22Rv1 (cell line): ENCODE measurements at regions not wholly inside any gene's neighbourhood (a gene's known extent, or its start where the extent isn't known, plus 50 kb on each side); places are given as distances from the start of the nearest gene placed in this dataset.

ENCODE experiments used
- H3K27ac ChIP-seq: fragments of 450-650 bp; 2 replicates; pipeline ENCODE4 v1.5.1; 2017
- ZFX ChIP-seq: fragments of 450-650 bp; IDR thresholded peaks from 2 replicates; pipeline ENCODE4 v1.6.1; 2017; ENCODE audit warnings: antibody characterized with exemption, borderline replicate concordance
- TF ChIP-seq, protein P1 (sequence below): fragments of 450-650 bp; IDR thresholded peaks from 2 replicates; pipeline ENCODE4 v1.5.1; 2017; ENCODE audit warnings: mild to moderate bottlenecking

DNA sequence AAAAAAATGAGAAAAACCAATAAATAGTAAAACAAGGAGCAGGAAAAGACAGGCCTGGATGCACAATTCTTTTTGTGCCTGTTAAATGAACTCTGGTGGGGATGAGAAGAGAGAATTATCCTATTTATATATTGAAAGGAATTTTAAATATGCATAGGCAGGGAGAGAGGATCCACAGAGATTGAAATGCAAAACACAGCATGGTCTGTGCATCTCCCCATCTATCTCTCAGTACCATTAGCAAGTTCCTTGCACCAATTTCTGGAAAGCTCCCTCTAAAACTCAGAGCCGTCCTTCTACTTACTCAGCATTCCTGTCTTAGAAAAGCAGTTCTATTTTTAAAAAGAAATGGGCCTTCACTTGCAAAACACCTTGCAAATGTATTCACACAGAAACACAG lies 502.3 kb upstream of the KLHL29 start:
- no peak overlapping the region for H3K27ac ChIP-seq
- TF ChIP-seq, protein P1, sequence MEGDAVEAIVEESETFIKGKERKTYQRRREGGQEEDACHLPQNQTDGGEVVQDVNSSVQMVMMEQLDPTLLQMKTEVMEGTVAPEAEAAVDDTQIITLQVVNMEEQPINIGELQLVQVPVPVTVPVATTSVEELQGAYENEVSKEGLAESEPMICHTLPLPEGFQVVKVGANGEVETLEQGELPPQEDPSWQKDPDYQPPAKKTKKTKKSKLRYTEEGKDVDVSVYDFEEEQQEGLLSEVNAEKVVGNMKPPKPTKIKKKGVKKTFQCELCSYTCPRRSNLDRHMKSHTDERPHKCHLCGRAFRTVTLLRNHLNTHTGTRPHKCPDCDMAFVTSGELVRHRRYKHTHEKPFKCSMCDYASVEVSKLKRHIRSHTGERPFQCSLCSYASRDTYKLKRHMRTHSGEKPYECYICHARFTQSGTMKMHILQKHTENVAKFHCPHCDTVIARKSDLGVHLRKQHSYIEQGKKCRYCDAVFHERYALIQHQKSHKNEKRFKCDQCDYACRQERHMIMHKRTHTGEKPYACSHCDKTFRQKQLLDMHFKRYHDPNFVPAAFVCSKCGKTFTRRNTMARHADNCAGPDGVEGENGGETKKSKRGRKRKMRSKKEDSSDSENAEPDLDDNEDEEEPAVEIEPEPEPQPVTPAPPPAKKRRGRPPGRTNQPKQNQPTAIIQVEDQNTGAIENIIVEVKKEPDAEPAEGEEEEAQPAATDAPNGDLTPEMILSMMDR, result no peak
- no peak for TF ChIP-seq ZFX

DNA sequence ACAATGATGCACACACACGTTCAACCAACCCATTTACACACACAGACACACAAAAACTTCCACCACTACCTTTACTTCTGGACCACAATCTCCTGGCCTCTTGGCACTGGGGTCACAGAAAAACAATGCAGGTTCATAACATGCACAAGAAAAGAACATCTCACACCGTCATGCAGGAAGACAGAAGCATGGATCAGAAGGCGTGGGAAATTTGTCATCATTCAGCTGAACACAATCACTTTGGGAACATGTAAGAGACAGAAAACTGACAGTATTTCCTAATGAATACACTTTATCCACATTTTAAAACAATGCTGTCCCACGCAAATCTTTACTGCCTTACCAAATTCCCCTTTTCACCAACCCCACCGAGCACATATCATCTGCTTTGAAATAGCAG lies 501.9 kb upstream of the KLHL29 start:
- no peak overlapping the region for H3K27ac ChIP-seq
- TF ChIP-seq, protein P1, result no peak
- no peak for TF ChIP-seq ZFX

DNA sequence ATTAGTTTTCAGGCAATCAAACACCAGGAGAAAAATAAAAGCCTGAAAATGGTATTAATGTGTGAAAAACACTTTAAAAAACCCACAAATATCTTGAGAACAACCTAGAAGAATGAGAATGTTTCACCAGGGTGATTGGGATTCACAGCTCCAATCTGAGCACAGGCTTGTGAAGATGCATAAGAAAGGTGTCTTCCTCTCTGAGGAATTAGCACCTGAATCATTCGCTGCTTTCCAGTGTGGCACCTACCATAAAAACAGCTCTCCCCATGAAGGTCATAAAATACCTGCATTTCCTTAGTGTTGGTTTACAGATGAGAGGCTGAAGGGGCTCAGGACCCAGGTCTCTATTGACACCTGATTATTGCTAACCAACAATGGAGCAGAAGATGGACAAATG lies 499.7 kb upstream of the KLHL29 start:
- TF ChIP-seq, protein P1, result no peak
- TF ChIP-seq ZFX, result no peak
- no peak overlapping the region for H3K27ac ChIP-seq

DNA sequence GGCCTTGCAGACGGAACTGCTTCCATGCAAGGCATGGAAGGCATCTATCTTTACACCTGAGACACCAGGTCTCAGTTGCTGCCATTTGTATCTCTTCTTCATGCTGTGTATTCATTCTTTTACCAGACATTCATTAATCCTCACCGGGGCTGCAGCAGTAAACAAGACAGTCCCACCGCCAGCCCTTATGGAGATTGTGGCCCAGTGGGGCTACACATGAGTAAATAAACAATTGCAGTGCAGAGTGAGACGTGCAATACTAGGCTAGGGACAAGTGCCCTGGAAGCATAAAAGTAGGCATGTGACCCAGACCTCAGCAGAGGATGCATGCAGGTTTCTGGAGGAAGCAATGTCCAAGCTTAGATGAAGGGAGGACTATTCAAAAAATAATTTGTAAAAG lies 497.6 kb upstream of the KLHL29 start:
- TF ChIP-seq, protein P1, result no peak
- TF ChIP-seq ZFX, result no peak
- H3K27ac ChIP-seq, result no peak overlapping the region

DNA sequence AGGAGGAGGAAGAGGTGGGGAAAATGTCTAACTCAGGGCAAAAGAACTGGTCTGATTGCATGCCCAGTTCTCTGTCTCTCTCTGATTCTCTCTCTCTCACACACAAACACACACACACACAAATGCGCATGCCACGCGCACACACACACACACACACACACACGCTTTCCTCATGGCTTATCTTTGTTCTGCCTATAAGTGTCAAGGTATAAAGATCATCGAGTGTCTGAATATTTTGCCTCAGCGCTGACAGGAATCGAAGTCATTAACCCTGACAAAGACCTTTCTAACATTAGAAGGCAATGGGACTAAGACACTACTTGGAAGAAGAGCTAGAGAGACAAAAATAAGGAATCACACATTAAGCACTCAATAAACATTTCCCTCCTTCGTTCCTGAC lies 497.1 kb upstream of the KLHL29 start:
- TF ChIP-seq, protein P1, result no peak
- no peak for TF ChIP-seq ZFX
- H3K27ac ChIP-seq, result no peak overlapping the region

DNA sequence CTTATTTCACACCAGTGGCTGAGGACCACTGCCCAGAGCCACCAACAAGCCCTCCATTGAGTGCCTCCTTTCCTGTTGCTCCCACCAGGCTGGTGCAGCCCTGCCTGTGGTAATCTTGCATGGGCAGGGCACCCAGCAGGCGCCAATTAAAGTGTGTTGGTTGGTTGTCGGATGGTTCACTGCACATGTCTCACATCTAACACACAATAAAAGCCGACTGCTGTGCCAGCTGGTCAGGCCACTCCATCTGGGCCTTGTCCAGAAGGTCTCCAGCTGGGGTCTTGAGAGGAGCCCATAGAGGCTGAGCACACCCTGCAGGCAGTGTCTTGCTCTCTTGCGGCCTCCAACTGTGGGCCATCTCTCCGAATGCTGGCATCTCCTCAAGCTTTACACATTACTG lies 494.8 kb upstream of the KLHL29 start:
- TF ChIP-seq ZFX, result no peak
- TF ChIP-seq, protein P1, result no peak
- no peak overlapping the region for H3K27ac ChIP-seq

DNA sequence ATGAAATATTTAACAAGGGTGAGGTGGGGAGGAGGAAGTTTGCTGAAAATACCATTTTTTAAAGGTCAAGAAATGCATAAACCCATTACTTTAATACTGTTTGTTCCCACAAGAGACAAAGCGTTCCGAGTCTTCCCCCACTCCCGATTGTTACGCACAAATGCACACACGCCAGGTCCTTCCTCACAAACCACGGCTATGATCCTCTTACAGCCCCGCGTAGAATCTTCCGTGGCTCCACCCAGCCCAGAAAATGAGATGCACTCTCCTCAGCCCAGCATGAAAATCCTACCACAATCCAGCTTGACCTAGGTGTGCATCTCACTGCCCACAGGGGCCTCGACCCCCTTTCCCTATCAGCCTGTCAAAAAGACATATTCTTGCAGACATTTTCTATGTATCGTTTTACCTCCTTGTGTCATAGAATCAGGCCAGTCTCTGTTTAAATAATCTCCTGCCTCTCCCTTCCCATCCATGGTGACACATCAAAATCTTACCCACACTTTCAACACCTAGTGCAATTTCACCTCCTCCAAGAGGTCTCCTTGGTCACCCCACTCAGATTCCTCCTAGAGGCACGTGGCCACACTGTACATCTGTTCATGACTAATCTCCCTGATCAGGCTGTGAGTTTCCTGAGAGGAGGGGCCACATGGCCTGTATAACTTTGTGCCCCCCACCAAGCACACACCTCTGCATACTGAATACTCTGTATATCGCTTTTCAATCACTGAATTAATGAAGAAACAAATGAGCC lies 491.0 kb upstream of the KLHL29 start:
- TF ChIP-seq, protein P1, result no peak
- TF ChIP-seq ZFX, result no peak
- H3K27ac ChIP-seq, result no peak overlapping the region
